Peyer's patch (tissue), 4 donors: ENCODE measurements at regions not wholly inside any gene's neighbourhood (a gene's known extent, or its start where the extent isn't known, plus 50 kb on each side); places are given as distances from the start of the nearest gene placed in this dataset.
"Not testable (repeated sequence)": the region's sequence is repeated elsewhere in the genome, so short reads cannot be mapped to it uniquely, and the experiment has no call there.

Source experiments
- DNase-seq, 3 donors: peaks; one replicate each; pipeline ENCODE4 v3.0.0-alpha.2; 2017 to 2019
- H3K27ac ChIP-seq, 4 donors: fragments of 200-600 bp; sonication (generic); one replicate each; pipeline ENCODE4 v1.5.1; 2016 to 2019
- H3K27me3 ChIP-seq, 2 donors: fragments of 200-600 bp; sonication (generic); one replicate each; pipeline ENCODE4 v1.5.1; 2019
- H3K36me3 ChIP-seq, 3 donors: fragments of 200-600 bp; sonication (generic); one replicate each; pipeline ENCODE4 v1.5.1; 2016 to 2019
- H3K4me1 ChIP-seq, 4 donors: fragments of 200-600 bp; sonication (generic); one replicate each; pipeline ENCODE4 v1.5.1; 2016 to 2019
- H3K4me3 ChIP-seq, 4 donors: fragments of 200-600 bp; sonication (generic); 1 replicate in 3 of 4; 2 replicates in 1 of 4; pipeline ENCODE4 v1.5.1; 2016 to 2019; ENCODE audit warnings: mild to moderate bottlenecking in 1 of 4
- H3K9me3 ChIP-seq, 4 donors: fragments of 200-600 bp; sonication (generic); one replicate each; pipeline ENCODE4 v1.5.1; 2016 to 2019; ENCODE audit warnings: mild to moderate bottlenecking in 1 of 4
- POLR2A ChIP-seq, 2 donors: fragments of 450-650 bp; IDR thresholded peaks; one replicate each; pipeline ENCODE4 v1.5.1; 2017; ENCODE audit warnings: antibody characterized with exemption in 2 of 2, mild to moderate bottlenecking in 2 of 2, moderate library complexity in 2 of 2
- TF ChIP-seq, protein P1 (sequence below), 6 experiments: fragments of 450-650 bp in 4 of 6; fragments of 200-600 bp in 2 of 6; sonication (generic) in 1 of 6; IDR thresholded peaks; one replicate each; pipeline ENCODE4 v1.5.1; 2017 to 2019; ENCODE audit warnings: antibody characterized with exemption in 6 of 6, mild to moderate bottlenecking in 3 of 6, moderate library complexity in 1 of 6

DNA sequence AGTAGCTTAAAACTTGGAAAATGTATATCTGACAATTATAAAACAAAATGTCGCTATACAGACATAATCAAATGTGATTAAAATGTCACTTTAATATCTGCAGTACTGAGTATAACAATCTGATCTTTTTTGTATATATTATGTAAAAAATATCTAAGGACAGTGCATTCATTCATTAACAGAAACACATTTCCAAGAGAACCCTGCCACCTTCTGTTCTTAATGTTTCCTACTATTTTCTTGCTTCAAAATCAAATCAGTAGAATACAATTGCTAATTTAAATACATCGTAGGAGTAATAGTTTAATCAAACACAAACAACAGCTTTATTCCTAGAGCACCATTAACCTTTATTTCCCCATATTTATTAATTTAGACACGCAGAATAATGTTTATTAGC lies 142.6 kb upstream of the ST8SIA4 start:
- Histone ChIP-seq H3K4me3 (no peak overlapping the region), H3K9me3 (no peaks in the 10 kb centered on the region), H3K27ac (no peak overlapping the region), H3K4me1 (no peaks in the 10 kb centered on the region), H3K36me3 (no peaks in the 10 kb centered on the region), H3K27me3 (no peaks in the 10 kb centered on the region)
- TF ChIP-seq, protein P1, sequence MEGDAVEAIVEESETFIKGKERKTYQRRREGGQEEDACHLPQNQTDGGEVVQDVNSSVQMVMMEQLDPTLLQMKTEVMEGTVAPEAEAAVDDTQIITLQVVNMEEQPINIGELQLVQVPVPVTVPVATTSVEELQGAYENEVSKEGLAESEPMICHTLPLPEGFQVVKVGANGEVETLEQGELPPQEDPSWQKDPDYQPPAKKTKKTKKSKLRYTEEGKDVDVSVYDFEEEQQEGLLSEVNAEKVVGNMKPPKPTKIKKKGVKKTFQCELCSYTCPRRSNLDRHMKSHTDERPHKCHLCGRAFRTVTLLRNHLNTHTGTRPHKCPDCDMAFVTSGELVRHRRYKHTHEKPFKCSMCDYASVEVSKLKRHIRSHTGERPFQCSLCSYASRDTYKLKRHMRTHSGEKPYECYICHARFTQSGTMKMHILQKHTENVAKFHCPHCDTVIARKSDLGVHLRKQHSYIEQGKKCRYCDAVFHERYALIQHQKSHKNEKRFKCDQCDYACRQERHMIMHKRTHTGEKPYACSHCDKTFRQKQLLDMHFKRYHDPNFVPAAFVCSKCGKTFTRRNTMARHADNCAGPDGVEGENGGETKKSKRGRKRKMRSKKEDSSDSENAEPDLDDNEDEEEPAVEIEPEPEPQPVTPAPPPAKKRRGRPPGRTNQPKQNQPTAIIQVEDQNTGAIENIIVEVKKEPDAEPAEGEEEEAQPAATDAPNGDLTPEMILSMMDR (IDR thresholded peaks at IDR 0.05), result peak in 2 of 6 experiments; percentile 15 to 17
- no peak for TF ChIP-seq POLR2A (IDR thresholded peaks at IDR 0.05)
- DNase-seq, result no peak

- not testable (repeated sequence) for H3K9me3 ChIP-seq, H3K36me3 ChIP-seq, H3K4me1 ChIP-seq, H3K4me3 ChIP-seq, DNase-seq, H3K27me3 ChIP-seq, H3K27ac ChIP-seq
Observed at GRCh38 chr5:101040002-101040401, 136.9 kb upstream of the ST8SIA4 start.

DNA sequence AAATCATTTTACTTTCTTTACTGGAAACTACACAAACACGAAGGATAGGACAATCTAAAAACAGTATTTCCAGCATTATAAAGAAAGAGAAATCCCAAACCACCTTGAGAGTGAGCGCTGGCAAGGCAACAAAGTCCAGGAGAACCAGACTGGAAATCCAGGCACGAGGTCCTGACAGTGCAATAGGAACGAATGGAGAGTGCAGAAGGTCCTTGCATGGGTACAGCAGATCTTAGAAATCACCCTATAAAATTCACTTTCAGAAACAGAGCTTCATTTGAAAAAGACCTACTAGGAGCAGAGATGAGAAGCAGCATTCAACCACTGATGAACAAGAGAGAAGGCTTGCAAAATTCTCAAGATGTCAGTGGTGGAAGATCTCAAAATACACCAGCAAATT lies 133.7 kb upstream of the ST8SIA4 start:
- Histone ChIP-seq H3K27me3 (no peaks in the 10 kb centered on the region), H3K27ac (no peak overlapping the region), H3K36me3 (no peaks in the 10 kb centered on the region), H3K4me3 (no peak overlapping the region), H3K9me3 (no peaks in the 10 kb centered on the region), H3K4me1 (no peaks in the 10 kb centered on the region)
- no peak for DNase-seq
- TF ChIP-seq, protein P1 (IDR thresholded peaks at IDR 0.05), result no peak
- TF ChIP-seq POLR2A (IDR thresholded peaks at IDR 0.05), result no peak

GRCh38 chr5:101035425-101035824 lies 132.3 kb upstream of the ST8SIA4 start:
- H3K36me3 ChIP-seq, result no peaks in the 10 kb centered on the region
- no peaks in the 10 kb centered on the region for H3K27me3 ChIP-seq
- H3K4me3 ChIP-seq, result no peak overlapping the region
- no peak for DNase-seq
- H3K9me3 ChIP-seq, result no peaks in the 10 kb centered on the region
- TF ChIP-seq POLR2A (IDR thresholded peaks at IDR 0.05), result no peak
- TF ChIP-seq, protein P1 (IDR thresholded peaks at IDR 0.05), result no peak
- H3K27ac ChIP-seq, result no peak overlapping the region
- H3K4me1 ChIP-seq, result no peaks in the 10 kb centered on the region

DNA sequence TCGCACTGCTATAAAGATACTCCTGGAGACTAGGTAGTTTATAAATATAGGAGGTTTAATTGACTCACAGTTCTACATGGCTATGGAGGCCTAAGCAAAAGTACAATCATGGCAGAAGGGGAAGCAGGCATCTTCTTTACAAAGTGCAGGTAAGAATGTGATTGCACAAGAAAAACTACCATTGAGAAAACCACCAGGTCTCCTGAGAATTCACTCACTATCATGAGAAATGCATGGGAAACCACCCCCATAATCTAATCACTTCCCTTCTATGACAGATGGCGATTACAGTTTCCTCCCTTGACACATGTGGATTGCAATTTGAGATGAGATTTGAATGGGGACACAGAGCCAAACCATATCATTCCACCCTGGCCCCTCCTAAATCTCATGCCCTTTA lies 121.2 kb upstream of the ST8SIA4 start:
- Histone ChIP-seq H3K27me3 (no peaks in the 10 kb centered on the region), H3K36me3 (no peaks in the 10 kb centered on the region), H3K9me3 (no peaks in the 10 kb centered on the region), H3K4me1 (no peaks in the 10 kb centered on the region), H3K4me3 (no peak overlapping the region), H3K27ac (no peak overlapping the region)
- TF ChIP-seq, protein P1 (IDR thresholded peaks at IDR 0.05), result no peak
- no peak for TF ChIP-seq POLR2A (IDR thresholded peaks at IDR 0.05)
- no peak for DNase-seq

GRCh38 chr5:101018299-101018698 lies 115.2 kb upstream of the ST8SIA4 start:
- TF ChIP-seq, protein P1 (IDR thresholded peaks at IDR 0.05), result no peak
- TF ChIP-seq POLR2A (IDR thresholded peaks at IDR 0.05), result no peak
- DNase-seq, result no peak

More at GRCh38 chr5:101018299-101018698, 115.2 kb upstream of the ST8SIA4 start:
- H3K27ac ChIP-seq, result no peak overlapping the region
- no peaks in the 10 kb centered on the region for H3K36me3 ChIP-seq
- H3K4me1 ChIP-seq, result no peaks in the 10 kb centered on the region
- H3K4me3 ChIP-seq, result no peak overlapping the region
- H3K9me3 ChIP-seq, result no peaks in the 10 kb centered on the region
- no peaks in the 10 kb centered on the region for H3K27me3 ChIP-seq
